Stimulated activated CD4-positive, alpha-beta T cell treated with anti-CD3 and anti-CD28 coated beads, Interleukin-2, amount 100 ng/mL, for 24 hours (primary cell): ENCODE measurements at regions not wholly inside any gene's neighbourhood (a gene's known extent, or its start where the extent isn't known, plus 50 kb on each side); places are given as distances from the start of the nearest gene placed in this dataset.
"Not testable (repeated sequence)": the region's sequence is repeated elsewhere in the genome, so short reads cannot be mapped to it uniquely, and the experiment has no call there.

Experiments used
- DNase-seq, 2 donors: peaks; one replicate each; pipeline ENCODE4 v3.0.0-alpha.2; 2020

DNA sequence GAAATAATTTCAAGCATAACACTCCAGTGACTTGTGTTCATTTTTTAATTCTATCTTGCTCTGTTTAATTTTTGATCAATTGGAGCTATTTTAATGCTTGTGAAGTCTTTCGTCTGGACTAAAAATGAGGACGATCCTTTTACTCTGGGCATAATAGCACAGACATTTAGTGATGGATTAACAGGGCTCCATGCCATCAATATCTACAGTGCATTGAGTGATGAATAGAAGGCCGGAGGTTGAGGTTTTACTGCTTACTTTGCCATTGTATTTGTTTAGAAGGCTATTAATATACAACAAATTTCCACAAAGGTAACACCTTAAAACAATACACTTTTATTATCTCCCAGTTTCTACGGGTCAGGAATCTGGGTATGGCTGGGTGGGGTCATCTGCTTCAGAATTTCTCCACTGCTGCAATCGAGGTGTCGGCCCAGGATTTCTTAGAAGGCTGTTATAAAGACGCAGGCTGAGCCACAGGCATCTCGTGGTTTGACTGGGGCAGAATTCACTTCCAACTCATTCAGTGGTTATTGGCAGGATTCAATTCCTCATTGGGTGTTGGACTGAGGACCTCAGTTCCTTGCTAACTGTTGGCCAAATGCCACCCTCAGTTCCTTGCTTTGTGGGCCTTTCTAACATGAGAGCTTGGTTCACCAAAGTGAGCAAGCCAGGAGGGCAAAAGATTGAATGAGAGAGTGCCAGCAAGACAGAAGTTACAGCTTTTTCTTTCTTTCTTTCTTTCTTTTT lies 265.4 kb upstream of the VLDLR start:
- no peak for DNase-seq

DNA sequence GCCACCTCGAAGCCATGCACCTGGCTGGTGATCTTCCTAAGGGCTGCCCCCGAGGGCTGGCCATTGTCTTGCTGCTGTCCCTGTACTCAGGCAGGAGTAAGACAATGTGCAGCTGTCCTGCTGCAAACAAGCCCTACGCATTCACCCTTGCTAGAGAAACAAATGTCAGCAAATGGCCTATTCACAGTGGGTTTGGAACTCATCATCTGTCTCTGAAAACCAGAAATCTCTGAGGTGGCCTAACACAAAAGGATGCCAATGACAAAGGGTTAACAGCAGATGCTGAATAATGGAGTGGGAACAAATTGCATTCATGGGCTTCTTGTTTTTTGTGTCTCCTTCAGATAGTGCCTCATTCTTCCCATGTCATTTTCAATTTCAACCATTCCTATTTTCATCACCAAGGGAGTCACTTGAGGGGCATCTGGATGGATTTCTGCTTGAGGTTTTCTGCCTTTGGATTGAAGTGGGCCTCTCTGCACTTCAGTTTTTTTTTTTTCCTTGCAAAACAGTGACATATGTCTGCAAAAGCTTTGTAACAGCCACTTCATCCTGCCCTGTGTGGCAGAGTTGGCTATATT lies 261.6 kb upstream of the VLDLR start:
- DNase-seq: no peak

DNA sequence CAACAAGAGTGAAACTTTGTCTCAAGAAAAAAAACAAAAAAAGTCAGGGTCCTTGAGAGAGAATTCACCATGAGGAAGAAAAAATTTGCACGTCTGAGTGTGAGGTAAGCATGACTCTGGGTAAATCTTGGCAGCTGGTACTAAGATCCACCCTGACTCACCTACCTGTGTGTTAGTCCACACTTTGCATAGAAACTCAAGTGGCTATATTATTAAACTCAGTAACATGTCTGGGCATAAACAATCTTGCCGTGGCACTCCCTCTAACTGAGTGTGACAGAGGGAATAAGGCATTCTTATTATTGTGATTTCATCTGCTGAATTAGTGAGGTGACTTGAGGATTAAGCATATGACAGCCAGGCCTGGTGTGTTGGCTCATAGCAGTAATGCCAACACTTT lies 259.4 kb upstream of the VLDLR start:
- DNase-seq: no peak

- no peak for DNase-seq
These were observed 258.3 kb upstream of the VLDLR start for GRCh38 chr9:2363138-2363745.

GRCh38 chr9:2363781-2364180 lies 257.8 kb upstream of the VLDLR start:
- no peak for DNase-seq

DNA sequence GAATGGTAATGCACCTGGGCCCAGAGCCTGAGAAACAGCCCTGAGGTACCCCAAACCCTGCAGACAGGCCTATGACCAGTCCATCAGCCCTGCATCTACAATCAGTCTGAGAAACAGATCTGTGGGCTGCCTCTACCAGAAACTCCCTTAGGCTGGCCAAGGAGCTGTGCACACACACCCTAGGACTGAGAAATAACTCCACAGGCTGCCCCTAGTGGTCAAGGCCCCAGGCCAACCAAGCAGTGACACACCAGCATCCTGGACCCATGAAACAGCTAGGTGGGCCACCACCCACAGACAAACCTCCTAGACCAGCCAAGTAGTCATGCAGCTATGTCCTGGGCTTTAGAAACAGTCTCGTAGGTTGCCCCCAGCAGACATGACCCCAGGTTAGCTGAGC lies 253.6 kb upstream of the VLDLR start:
- no peak for DNase-seq

DNA sequence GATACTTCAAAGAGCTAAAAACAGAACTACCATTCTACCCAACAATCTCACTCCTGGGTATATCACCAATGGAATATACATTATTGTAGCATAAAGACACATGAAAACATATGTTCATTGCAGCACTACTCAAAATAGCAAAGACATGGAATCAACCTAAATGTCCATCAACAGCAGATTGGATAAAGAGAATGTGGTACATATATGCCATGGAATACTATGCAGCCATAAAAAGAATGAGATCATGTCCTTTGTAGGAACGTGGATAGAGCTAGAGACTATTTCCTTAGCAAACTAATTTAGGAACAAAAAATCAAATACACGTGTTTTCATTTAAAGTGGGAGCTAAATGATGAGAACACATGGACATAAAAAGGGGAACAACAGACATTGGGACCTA lies 247.9 kb upstream of the VLDLR start:
- no peak for DNase-seq

DNA sequence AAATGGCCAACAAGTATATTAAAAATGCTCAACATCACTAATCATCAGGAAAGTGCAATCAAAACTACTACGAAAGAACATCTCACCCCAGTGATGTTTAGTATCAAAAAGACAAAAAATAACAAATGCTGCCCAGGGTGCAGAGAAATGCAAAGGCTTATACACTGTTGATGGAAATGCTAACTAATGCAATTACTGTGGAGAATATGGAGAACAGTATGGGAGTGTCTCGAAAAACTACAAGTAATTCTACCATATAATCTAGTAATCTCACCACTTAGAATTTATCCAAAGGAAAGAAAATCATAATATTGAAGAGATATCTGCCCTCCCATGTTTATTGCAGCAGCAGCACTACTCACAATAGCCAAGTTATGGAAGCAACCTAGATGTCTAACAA lies 246.5 kb upstream of the VLDLR start:
- DNase-seq: no peak

DNA sequence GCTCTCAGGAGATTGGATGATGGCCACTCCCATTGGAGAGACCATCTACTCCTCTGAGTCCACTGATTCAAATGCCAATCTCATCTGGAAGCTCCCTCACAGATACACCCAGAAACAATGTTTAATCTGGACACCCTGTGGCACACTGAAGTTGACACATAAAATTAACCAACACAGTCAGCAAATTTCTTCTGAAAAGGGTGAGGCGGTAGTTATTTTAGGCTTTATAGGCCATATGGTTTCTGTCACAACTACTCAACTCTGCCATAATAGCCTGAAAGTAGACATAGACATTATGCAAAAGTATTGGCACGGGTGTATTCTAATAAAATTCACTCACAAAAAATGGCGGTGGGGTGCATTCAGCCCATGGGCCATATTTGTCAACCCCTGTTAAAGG lies 244.5 kb upstream of the VLDLR start:
- DNase-seq: no peak

GRCh38 chr9:2377834-2378233 lies 243.8 kb upstream of the VLDLR start:
- no peak for DNase-seq

DNA sequence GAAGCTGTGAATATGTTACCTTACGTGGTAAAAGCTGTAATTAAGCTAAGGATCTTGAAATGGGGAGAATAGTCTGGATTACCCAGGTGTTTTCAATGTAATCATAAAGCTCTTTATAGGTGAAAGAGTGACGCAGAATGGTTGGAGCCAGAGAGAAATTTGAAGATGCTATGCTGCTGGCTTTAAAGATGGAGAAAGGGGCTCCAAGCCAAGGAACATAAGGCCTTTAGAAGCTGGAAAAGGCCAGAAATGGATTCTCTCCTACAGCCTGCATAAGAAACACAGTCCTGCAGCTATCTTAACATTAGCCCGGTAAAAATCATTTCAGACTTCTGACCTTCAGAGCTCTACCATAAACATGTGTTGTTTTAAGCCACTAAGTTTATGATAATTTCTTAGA lies 243.3 kb upstream of the VLDLR start:
- DNase-seq: no peak

GRCh38 chr9:2378816-2379215 lies 242.8 kb upstream of the VLDLR start:
- DNase-seq: no peak

DNA sequence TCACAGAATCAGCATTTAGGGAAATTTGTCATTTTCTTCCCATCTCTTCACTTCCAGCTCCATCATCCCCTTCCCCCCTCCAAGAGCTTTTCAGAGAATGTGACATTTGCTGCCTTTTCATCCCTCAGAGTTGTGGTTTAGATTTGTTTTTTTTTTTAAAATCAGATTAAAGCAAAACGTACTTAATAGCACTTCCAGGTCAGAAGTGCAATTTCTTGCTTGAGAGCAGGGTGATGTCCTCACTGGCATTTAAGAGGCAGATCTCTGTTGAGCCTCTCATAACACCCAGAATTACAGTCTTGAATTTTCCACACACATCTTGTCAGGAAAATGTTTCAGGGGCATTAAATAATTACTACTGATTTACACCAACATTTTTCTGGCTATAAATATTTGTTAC lies 236.8 kb upstream of the VLDLR start:
- no peak for DNase-seq

DNA sequence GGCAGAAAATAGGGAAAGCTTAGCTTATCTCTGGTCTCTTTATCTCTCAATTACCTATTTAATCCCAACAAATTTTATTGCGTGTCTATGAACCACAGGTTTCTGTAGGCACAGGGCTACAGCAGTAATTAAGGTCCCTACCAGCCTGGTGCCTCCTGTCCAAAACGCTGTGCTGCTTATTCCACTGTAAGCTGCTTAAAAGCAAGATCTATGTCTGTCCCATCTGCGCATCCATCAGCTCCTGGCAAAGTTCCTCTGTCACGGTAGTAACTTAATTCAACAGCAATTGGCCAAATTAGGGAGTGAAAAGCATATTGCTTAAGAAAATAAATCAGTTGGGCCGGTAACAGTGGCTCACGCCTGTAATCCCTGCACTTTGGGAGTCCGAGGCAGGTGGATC lies 235.8 kb upstream of the VLDLR start:
- DNase-seq: no peak

- DNase-seq: no peak
These were observed 235.0 kb upstream of the VLDLR start for GRCh38 chr9:2386566-2386965.

DNA sequence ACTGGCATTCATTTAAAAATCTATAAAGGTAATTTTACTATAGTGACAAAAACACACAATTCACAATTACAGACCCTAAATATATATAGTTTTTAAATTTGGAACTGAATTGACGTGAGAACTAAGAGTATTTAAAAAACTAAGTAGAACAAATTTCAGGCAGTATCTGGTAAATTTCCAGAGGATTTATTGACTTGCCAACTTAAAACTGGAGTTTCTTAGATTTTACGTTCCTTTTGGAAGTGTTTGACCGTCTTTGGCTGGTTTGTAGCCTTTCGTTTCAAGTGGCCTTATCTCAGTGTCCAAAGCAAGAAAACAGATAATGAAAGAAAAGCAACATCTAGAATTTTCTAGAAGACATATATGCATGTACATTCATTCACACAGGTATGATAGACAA lies 234.4 kb upstream of the VLDLR start:
- no peak for DNase-seq

- DNase-seq: no peak
These were observed 232.2 kb upstream of the VLDLR start for GRCh38 chr9:2389404-2389803.

DNA sequence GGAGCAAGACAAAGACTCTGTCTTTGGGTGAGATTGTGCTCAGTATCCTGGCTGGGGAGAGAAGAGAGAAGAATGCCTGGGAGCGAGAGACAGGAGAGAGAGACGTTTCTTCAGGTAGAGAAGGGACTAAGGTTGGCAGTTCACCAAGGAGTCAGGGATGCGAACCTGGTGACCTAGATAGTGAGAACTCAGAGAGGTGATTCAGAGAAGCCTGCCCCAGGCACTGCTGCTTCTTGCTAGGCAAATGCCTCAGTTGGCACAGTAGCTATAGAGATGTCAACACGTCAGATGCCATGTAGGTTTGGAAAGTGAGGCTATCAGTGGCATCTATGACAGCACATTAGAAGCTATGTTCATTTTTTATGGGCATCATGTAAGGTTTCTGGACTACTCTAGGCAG lies 231.6 kb upstream of the VLDLR start:
- no peak for DNase-seq

DNA sequence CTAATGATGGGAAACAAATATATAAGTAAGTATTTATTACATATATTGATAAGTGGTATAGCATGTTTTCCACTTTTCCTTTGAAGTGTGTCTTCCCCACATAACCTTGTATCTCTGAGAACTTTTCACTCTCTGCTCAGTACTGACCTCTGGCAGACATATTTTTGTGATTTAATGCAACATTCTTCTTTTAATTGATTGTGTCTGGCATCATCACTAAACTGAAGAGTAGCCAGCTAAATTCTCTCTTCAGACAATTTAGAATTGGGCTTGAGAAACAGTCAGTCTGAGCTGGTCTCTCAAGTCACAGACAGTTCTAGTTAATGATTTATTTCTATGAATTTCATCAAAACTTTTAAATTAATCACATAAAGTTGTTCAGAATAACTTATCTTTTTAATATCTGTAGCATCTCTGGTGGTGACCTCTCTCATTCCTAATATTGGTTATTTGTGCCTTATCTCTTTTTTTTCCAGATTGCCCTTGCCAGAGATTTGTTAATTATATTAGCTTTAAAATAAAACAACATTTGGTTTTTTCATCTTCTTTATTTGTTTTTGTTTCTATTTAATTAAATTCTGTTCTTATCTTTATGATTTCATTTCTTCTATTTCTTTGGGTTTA lies 230.0 kb upstream of the VLDLR start:
- not testable (repeated sequence) for DNase-seq

DNA sequence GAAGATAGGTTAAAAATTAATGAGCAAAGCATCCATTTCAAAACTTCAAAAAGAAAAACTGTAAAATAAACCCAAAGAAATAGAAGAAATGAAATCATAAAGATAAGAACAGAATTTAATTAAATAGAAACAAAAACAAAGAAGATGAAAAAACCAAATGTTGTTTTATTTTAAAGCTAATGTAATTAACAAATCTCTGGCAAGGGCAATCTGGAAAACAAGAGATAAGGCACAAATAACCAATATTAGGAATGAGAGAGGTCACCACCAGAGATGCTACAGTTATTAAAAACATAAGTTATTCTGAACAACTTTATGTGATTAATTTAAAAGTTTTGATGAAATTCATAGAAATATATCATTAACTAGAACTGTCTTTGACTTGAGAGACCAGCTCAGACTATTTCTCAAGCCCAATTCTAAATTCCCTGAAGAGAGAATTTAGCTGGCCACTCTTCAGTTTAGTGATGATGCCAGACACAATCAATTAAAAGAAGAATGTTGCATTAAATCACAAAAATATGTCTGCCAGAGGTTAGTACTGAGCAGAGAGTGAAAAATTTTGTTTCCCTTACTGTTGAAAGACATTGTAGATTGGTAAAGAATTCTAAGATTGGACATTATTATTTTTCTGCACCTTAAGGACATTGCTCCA lies 227.4 kb upstream of the VLDLR start:
- DNase-seq: not testable (repeated sequence)

- DNase-seq: no peak
These were observed 225.6 kb upstream of the VLDLR start for GRCh38 chr9:2395814-2396612.

DNA sequence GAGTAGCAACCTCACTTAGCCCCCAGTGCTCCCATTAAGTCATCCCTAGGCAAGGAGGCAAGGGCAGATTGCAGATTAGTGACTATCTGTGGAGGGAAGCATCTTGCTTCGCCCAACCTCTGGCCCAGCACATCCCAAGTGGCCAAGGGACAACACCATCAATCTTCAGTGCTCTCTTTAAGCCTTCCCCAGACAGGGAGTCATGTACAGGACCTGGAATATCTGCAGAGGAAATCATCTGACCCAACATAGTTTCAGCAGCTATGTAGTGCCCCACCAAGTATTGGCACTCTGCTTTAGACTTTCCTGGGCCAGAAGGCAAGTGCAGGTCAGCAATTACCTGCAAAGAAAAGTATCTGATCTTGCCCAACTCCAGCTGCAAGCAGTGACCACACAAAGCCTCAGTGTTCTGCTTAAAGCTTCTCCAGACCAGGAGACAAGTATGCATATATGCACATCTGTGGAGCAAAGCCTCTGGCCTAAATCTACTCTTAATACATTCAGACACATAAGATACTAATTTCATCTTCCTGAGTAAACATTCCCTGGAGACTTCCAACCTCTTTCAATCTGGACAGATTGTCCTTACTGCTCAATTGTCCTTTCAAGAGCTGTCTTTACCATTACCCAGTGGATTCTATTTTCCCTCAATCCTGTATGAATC lies 224.8 kb upstream of the VLDLR start:
- DNase-seq: no peak
